ENCODE measurements at regions not wholly inside any gene's neighbourhood (a gene's known extent, or its start where the extent isn't known, plus 50 kb on each side); places are given as distances from the start of the nearest gene placed in this dataset.

DNA sequence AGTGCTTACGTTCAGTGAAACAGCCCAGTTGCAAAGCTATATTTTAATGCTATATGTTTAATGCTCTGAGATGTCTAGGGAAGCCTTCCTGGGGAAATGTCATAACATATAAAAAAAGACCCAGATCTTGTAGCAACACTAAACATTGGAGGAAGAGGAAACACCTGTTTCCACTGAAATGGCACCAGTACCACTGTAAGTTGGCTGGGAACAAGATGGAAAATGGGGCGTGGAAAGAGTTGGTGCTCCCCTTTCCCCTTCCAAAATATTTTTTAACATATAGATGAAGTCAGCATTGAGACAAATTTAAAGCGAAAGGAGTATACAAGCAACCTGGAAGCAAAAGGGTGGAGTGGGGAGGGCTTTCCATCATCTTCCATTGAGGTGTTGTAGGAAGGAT is 289.9 kb upstream of the COL8A1 start:
- H3K4me3 ChIP-seq (ENCODE audit: low read depth, low read length), result no peak overlapping the region
- TF ChIP-seq, protein P1, sequence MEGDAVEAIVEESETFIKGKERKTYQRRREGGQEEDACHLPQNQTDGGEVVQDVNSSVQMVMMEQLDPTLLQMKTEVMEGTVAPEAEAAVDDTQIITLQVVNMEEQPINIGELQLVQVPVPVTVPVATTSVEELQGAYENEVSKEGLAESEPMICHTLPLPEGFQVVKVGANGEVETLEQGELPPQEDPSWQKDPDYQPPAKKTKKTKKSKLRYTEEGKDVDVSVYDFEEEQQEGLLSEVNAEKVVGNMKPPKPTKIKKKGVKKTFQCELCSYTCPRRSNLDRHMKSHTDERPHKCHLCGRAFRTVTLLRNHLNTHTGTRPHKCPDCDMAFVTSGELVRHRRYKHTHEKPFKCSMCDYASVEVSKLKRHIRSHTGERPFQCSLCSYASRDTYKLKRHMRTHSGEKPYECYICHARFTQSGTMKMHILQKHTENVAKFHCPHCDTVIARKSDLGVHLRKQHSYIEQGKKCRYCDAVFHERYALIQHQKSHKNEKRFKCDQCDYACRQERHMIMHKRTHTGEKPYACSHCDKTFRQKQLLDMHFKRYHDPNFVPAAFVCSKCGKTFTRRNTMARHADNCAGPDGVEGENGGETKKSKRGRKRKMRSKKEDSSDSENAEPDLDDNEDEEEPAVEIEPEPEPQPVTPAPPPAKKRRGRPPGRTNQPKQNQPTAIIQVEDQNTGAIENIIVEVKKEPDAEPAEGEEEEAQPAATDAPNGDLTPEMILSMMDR (IDR thresholded peaks at IDR 0.05; ENCODE audit: borderline replicate concordance, insufficient read depth, low read depth, low read length), result no peak

DNA sequence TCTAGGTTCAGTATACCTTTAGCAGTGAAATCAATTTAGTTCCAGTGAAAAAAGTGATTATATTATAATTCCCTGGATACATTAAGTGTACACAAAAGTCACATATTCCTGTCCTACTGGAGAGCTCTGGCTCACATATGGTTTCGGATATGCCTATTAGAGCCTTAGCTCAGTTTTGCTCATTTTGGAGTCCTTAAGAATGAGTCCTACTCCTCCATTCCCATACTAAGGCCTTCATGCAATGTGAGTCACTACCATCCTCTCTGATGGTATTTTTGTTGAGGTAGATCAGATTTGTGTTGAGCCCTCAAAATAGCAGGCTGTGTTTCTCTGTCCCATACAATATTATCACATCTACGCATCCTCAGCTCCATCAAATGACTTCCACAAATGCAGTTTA is 294.2 kb upstream of the COL8A1 start:
- no peak overlapping the region for H3K4me3 ChIP-seq (ENCODE audit: low read depth, low read length)
- TF ChIP-seq, protein P1 (IDR thresholded peaks at IDR 0.05; ENCODE audit: borderline replicate concordance, insufficient read depth, low read depth, low read length), result no peak

DNA sequence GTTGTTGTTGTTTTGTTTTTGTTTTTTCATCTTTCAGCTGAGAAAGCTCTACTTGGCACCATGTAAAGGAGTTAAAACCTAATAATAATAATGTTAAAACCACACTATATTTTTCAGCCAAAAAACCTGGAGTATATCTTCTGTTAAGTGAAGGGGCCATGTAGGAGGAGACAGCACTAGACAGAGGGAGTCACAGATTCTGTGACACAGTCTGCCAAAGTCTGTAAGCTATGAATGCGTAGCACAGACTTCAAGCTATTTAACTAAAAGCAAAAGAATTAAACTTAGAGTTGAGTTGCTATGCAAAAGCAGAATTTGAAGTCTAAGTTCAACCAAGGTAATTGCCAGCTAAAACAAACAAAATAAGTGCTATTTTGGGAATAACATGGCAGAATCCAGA is 296.0 kb upstream of the COL8A1 start:
- no peak overlapping the region for H3K4me3 ChIP-seq (ENCODE audit: low read depth, low read length)
- TF ChIP-seq, protein P1 (IDR thresholded peaks at IDR 0.05; ENCODE audit: borderline replicate concordance, insufficient read depth, low read depth, low read length), result no peak

DNA sequence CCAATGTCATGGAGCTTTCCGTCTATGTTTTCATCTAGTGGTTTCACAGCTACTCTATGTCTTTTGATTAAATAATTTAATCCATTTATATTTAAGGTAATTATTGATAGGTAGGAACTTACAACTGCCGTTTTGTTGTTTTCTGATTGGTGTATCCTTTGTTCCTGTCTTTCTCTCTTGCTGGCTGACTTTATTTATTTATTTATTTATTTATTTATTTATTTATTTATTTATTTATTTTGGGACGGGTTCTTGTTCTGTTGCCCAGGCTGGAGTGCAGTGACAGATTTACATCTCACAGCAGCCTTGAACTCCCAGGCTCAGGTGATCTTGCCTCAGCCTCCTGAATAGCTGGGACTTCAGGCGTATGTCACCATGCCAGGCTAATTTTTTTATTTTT is 299.2 kb upstream of the COL8A1 start:
- TF ChIP-seq, protein P1 (IDR thresholded peaks at IDR 0.05; ENCODE audit: borderline replicate concordance, insufficient read depth, low read depth, low read length), result no peak
- no peak overlapping the region for H3K4me3 ChIP-seq (ENCODE audit: low read depth, low read length)

DNA sequence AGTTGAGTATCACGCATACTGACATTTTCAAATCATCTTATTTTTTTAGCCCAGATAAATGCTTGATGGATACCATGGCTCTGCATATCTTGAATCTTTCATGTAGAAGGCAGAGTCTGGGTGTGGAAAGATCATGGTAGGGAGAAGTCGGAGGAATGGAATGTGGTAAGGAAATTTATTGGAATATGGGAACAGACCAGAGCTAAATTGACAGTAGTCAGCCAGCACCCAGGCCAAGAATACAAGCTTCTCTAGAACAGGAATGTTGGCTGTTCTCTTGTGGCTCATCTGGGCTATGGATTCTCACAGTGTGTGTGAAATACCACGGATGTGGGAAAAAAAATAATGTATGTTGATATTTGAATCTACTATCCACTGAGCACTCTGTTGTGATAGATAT is 305.7 kb upstream of the COL8A1 start:
- H3K4me3 ChIP-seq (ENCODE audit: low read depth, low read length), result no peak overlapping the region
- TF ChIP-seq, protein P1 (IDR thresholded peaks at IDR 0.05; ENCODE audit: borderline replicate concordance, insufficient read depth, low read depth, low read length), result no peak

DNA sequence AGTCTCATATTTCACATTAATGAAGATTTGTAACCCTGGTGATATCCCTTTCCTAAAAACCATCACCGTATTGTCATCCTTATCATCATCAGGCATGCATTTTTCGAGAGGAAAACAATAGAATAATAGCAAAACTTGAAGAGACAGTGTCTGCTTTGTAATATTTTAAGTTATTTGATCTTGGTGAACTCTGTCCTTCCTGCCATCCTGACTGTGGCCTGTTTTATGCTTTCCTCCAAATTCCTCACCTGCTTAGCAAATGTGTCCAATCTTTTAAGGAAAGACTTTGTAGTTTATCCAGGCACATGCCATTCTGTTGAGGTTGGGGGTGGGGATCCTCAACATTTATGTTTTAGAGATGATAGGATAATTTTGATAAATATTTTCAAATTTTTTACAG is 306.1 kb upstream of the COL8A1 start:
- TF ChIP-seq, protein P1 (IDR thresholded peaks at IDR 0.05; ENCODE audit: borderline replicate concordance, insufficient read depth, low read depth, low read length), result no peak
- H3K4me3 ChIP-seq (ENCODE audit: low read depth, low read length), result no peak overlapping the region

DNA sequence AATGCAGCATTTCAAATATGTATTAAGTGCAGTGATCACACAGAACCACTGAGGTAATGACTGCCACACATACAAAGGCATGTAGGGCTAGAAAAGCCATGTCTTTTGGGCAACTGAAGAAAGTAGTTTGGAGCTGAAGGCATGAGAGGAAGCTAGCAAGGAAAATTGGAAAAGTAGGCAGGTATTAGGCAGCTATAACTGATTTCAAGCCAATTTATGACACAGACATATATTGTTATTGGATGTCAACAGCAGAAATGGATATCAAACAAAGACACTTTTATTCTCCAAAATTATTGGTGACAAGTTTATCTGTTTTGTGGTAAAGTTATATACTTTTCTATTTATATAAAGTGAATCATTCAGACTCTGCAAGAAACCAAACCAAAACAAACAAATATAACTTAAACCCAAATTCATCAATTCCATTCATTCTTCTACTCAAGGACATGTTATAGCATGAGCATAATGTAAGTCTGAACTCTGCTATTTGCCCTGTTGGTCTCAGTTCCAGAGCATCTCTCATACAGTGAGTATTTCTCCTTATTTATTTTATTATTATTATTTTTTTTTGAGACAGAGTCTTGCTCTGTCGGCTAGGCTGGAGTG is 307.4 kb upstream of the COL8A1 start:
- H3K4me3 ChIP-seq (ENCODE audit: low read depth, low read length), result no peak overlapping the region
- TF ChIP-seq, protein P1 (IDR thresholded peaks at IDR 0.05; ENCODE audit: borderline replicate concordance, insufficient read depth, low read depth, low read length), result no peak

Data from GM12875 (cell line).